Keratinocyte (primary cell): ENCODE measurements at regions not wholly inside any gene's neighbourhood (a gene's known extent, or its start where the extent isn't known, plus 50 kb on each side); places are given as distances from the start of the nearest gene placed in this dataset.

Experiments used
- DNase-seq: peaks from one replicate; pipeline ENCODE4 v3.0.0-alpha.2; 2011; ENCODE audit warnings: low read depth, missing footprints, low spot score
- FAIRE-seq: peaks from 2 replicates; lab custom pipeline; 2011; peaks lifted over from hg19 to GRCh38; lab: Jason Lieb, UNC
- H2AFZ ChIP-seq: 2 replicates; pipeline ENCODE4 v1.6.0; 2012; ENCODE audit warnings: low read length, control low read depth, inconsistent platforms; ENCODE audit not compliant: control insufficient read depth
- H3K27ac ChIP-seq: 2 replicates; pipeline ENCODE4 v1.5.1; 2011; ENCODE audit warnings: low read length; ENCODE audit not compliant: control insufficient read depth, insufficient read depth
- H3K27me3 ChIP-seq: 3 replicates; pipeline ENCODE4 v1.6.0; 2011; ENCODE audit warnings: low read length; ENCODE audit not compliant: control insufficient read depth, insufficient read depth; ENCODE audit errors: extremely low read depth
- H3K36me3 ChIP-seq, 2 experiments: 2 replicates in 1 of 2; 3 replicates in 1 of 2; pipeline ENCODE4 v1.5.1; 2011; ENCODE audit warnings: low read length in 2 of 2, mild to moderate bottlenecking in 1 of 2; ENCODE audit not compliant: control insufficient read depth in 2 of 2, insufficient read depth in 2 of 2; ENCODE audit errors: extremely low read depth in 1 of 2
- H3K4me1 ChIP-seq: 3 replicates; pipeline ENCODE4 v1.5.1; 2011; ENCODE audit warnings: low read length; ENCODE audit not compliant: control insufficient read depth, insufficient read depth; ENCODE audit errors: extremely low read depth
- H3K4me2 ChIP-seq: 3 replicates; pipeline ENCODE4 v1.6.0; 2011; ENCODE audit warnings: low read depth, low read length; ENCODE audit not compliant: control insufficient read depth, insufficient read depth; ENCODE audit errors: extremely low read depth
- H3K4me3 ChIP-seq, 3 experiments: fragments of 200-600 bp in 1 of 3; sonication (generic) in 1 of 3; 2 replicates in 2 of 3; 3 replicates in 1 of 3; pipeline ENCODE4 v1.5.1; 2011 to 2016; ENCODE audit warnings: low read length in 3 of 3, mild to moderate bottlenecking in 3 of 3, control low read depth in 2 of 3, inconsistent platforms in 1 of 3, low read depth in 1 of 3, mixed read lengths in 1 of 3, mixed run types in 1 of 3, moderate library complexity in 1 of 3; ENCODE audit not compliant: control insufficient read depth in 2 of 3, insufficient read depth in 2 of 3; ENCODE audit errors: extremely low read depth in 1 of 3
- H3K79me2 ChIP-seq: 2 replicates; pipeline ENCODE4 v1.6.0; 2012; ENCODE audit warnings: low read length; ENCODE audit not compliant: control insufficient read depth, insufficient read depth
- H3K9ac ChIP-seq: 3 replicates; pipeline ENCODE4 v1.6.0; 2011; ENCODE audit warnings: low read length; ENCODE audit not compliant: control insufficient read depth, insufficient read depth; ENCODE audit errors: extremely low read depth
- H3K9me1 ChIP-seq: 3 replicates; pipeline ENCODE4 v1.6.0; 2011; ENCODE audit warnings: low read length; ENCODE audit not compliant: control insufficient read depth, insufficient read depth; ENCODE audit errors: extremely low read depth
- H3K9me3 ChIP-seq: 2 replicates; pipeline ENCODE4 v1.5.1; 2012; ENCODE audit warnings: low read depth, low read length; ENCODE audit not compliant: control insufficient read depth
- H4K20me1 ChIP-seq: 3 replicates; pipeline ENCODE4 v1.6.0; 2011; ENCODE audit warnings: low read length; ENCODE audit not compliant: control insufficient read depth, insufficient read depth; ENCODE audit errors: extremely low read depth
- CTCF ChIP-seq, 3 experiments: IDR thresholded peaks in 1 of 3; conservative IDR thresholded peaks in 1 of 3; optimal IDR thresholded peaks in 1 of 3; 2 replicates in 2 of 3; 3 replicates in 1 of 3; pipeline versions ENCODE3 to v1.5.1; 2011; ENCODE audit warnings: low read length in 3 of 3, mild to moderate bottlenecking in 3 of 3, moderate library complexity in 2 of 3, control low read depth in 1 of 3, inconsistent platforms in 1 of 3; ENCODE audit not compliant: insufficient read depth in 2 of 3; ENCODE audit errors: extremely low read depth in 1 of 3
- EZH2 ChIP-seq: IDR thresholded peaks from one replicate; pipeline ENCODE4 v1.6.1; 2012; ENCODE audit warnings: inconsistent platforms, mild to moderate bottlenecking, low read length, moderate library complexity
- dilution Hi-C: fragments of 300-500 bp; cut with MboI; formaldehyde crosslinking; loops from one replicate; pipeline ENCODE4 v1.7.0; 2020; ENCODE audit warnings: low sequenced_read_pairs; ENCODE audit not compliant: extremely low pct_ligation_motif_present

- dilution Hi-C loops: no loop called here
- no peak for FAIRE-seq
- H3K9me1 ChIP-seq: no peaks in the 10 kb centered on the region
- H3K4me3 ChIP-seq: no peak overlapping the region
- H3K79me2 ChIP-seq: no peaks in the 10 kb centered on the region
- H4K20me1 ChIP-seq: no peaks in the 10 kb centered on the region
- no peak overlapping the region for H3K27ac ChIP-seq
- H2AFZ ChIP-seq: no peak overlapping the region
- no peak overlapping the region for H3K4me2 ChIP-seq
- no peak for TF ChIP-seq CTCF (optimal IDR thresholded peaks at IDR 0.05 in 1 of 3, IDR thresholded peaks at IDR 0.05 in 1 of 3, conservative IDR thresholded peaks at IDR 0.05 in 1 of 3; ENCODE audit: extremely low read depth in 1 of 3, insufficient read depth in 2 of 3, low read length in 3 of 3)
- no peaks in the 10 kb centered on the region for H3K36me3 ChIP-seq
- H3K9ac ChIP-seq: no peak overlapping the region
- H3K27me3 ChIP-seq: no peaks in the 10 kb centered on the region
- H3K9me3 ChIP-seq: no peaks in the 10 kb centered on the region
- no peaks in the 10 kb centered on the region for H3K4me1 ChIP-seq
- DNase-seq: no peak
Measured at GRCh38 chr5:2123874-2124273, 241.1 kb upstream of the IRX4 start.

- Histone ChIP-seq H3K36me3 (no peaks in the 10 kb centered on the region), H2AFZ (no peak overlapping the region), H3K79me2 (no peaks in the 10 kb centered on the region), H3K4me1 (no peaks in the 10 kb centered on the region), H3K9me1 (no peaks in the 10 kb centered on the region), H3K27me3 (no peaks in the 10 kb centered on the region), H3K4me3 (no peak overlapping the region), H3K4me2 (no peak overlapping the region), H4K20me1 (no peaks in the 10 kb centered on the region), H3K9ac (no peak overlapping the region), H3K9me3 (no peaks in the 10 kb centered on the region), H3K27ac (no peak overlapping the region)
- FAIRE-seq (no peak), DNase-seq (no peak)
- TF ChIP-seq CTCF (optimal IDR thresholded peaks at IDR 0.05 in 1 of 3, IDR thresholded peaks at IDR 0.05 in 1 of 3, conservative IDR thresholded peaks at IDR 0.05 in 1 of 3; ENCODE audit: extremely low read depth in 1 of 3, insufficient read depth in 2 of 3, low read length in 3 of 3) (no peak), EZH2 (no peak)
- dilution Hi-C loops: no loop called here
Measured at GRCh38 chr5:2120361-2120760, 237.6 kb upstream of the IRX4 start.
